OCI-LY7 (cell line): ENCODE measurements at regions not wholly inside any gene's neighbourhood (a gene's known extent, or its start where the extent isn't known, plus 50 kb on each side); places are given as distances from the start of the nearest gene placed in this dataset.

Experiments
- CTCF ChIP-seq: fragments of 200-600 bp; sonication (generic); conservative IDR thresholded peaks from 2 replicates; pipeline ENCODE4 v1.5.1; 2014; ENCODE audit warnings: mild to moderate bottlenecking, antibody characterized with exemption, low read length, moderate library complexity, mixed read lengths
- EZH2phosphoT487 ChIP-seq: fragments of 200-600 bp; sonication (generic); IDR thresholded peaks from 2 replicates; pipeline ENCODE4 v1.6.1; 2018; ENCODE audit warnings: low read depth, borderline replicate concordance, mild to moderate bottlenecking, mixed run types, antibody characterized with exemption, low read length, moderate library complexity, mixed read lengths

- no peak for TF ChIP-seq EZH2phosphoT487
- TF ChIP-seq CTCF = no peak
Observed at GRCh38 chr6:165944002-165944466, 223.6 kb downstream of the TBXT start.
